Endodermal cell (in vitro differentiated cells): ENCODE measurements at regions not wholly inside any gene's neighbourhood (a gene's known extent, or its start where the extent isn't known, plus 50 kb on each side); places are given as distances from the start of the nearest gene placed in this dataset.

ENCODE experiments used
- DNase-seq: peaks from one replicate; pipeline ENCODE4 v3.0.0-alpha.2; 2017
- H3K27ac ChIP-seq: 2 replicates; pipeline ENCODE4 v1.5.1; 2013; ENCODE audit warnings: mild to moderate bottlenecking, low read depth, low read length, moderate library complexity
- H3K27me3 ChIP-seq: 2 replicates; pipeline ENCODE4 v1.6.1; 2013; ENCODE audit warnings: mild to moderate bottlenecking, low read length, moderate library complexity; ENCODE audit not compliant: insufficient read depth, control insufficient read depth, poor library complexity, severe bottlenecking
- H3K36me3 ChIP-seq: 2 replicates; pipeline ENCODE4 v1.7.0; 2013; ENCODE audit warnings: mild to moderate bottlenecking, low read length, moderate library complexity; ENCODE audit not compliant: control insufficient read depth, insufficient read depth
- H3K4me1 ChIP-seq: one replicate; pipeline ENCODE4 v1.7.0; 2013; ENCODE audit warnings: low read length; ENCODE audit not compliant: control insufficient read depth, insufficient read depth
- H3K4me3 ChIP-seq: 2 replicates; pipeline ENCODE4 v1.5.1; 2013; ENCODE audit warnings: mild to moderate bottlenecking, low read length, moderate library complexity
- H3K9ac ChIP-seq: 2 replicates; pipeline ENCODE4 v1.6.1; 2013; ENCODE audit warnings: mild to moderate bottlenecking, low read length, moderate library complexity; ENCODE audit not compliant: poor library complexity, severe bottlenecking; ENCODE audit errors: extremely low read depth
- H3K9me3 ChIP-seq: 2 replicates; pipeline ENCODE4 v1.6.1; 2013; ENCODE audit warnings: mild to moderate bottlenecking, low read length, moderate library complexity; ENCODE audit not compliant: control insufficient read depth
- H3K27ac Mint-ChIP-seq: 2 replicates; pipeline ENCODE4 v1.8.0; 2020; ENCODE audit warnings: mixed read lengths
- H3K27me3 Mint-ChIP-seq: 2 replicates; pipeline ENCODE4 v1.8.0; 2021; ENCODE audit warnings: mild to moderate bottlenecking, mixed read lengths; ENCODE audit not compliant: insufficient read depth
- H3K36me3 Mint-ChIP-seq: 2 replicates; pipeline ENCODE4 v1.8.0; 2020; ENCODE audit warnings: low read depth, mixed read lengths
- H3K4me1 Mint-ChIP-seq: 2 replicates; pipeline ENCODE4 v1.8.0; 2020; ENCODE audit warnings: mixed read lengths
- H3K4me3 Mint-ChIP-seq: 2 replicates; pipeline ENCODE4 v1.8.0; 2020; ENCODE audit warnings: mild to moderate bottlenecking, moderate library complexity, mixed read lengths
- H3K9me3 Mint-ChIP-seq: 2 replicates; pipeline ENCODE4 v1.8.0; 2020; ENCODE audit warnings: mild to moderate bottlenecking, mixed read lengths
- CTCF ChIP-seq: fragments of 200-600 bp; sonication (generic); conservative IDR thresholded peaks from 2 replicates; pipeline ENCODE4 v1.5.0; 2021; ENCODE audit warnings: antibody characterized with exemption, mild to moderate bottlenecking
- WGBS, 2 experiments: methylation state at CpG; one replicate each; pipeline versions ENCODE4 v1.1.5 to v1.1.7; 2013; ENCODE audit warnings: missing lambda C conversion rate in 2 of 2, mixed read lengths in 1 of 2; ENCODE audit not compliant: insufficient coverage in 1 of 2, insufficient read length in 1 of 2; 5-methylcytosine and 5-hydroxymethylcytosine counted together

GRCh38 chr2:221144909-221145308 lies 427.2 kb downstream of the EPHA4 start:
- 86 to 100% methylated on average over 1 of the region's 1 CpG for WGBS, 2 experiments
- H3K27me3 ChIP-seq = no peaks in the 10 kb centered on the region
- H3K27ac ChIP-seq = no peak overlapping the region
- no peaks in the 10 kb centered on the region for H3K9me3 Mint-ChIP-seq
- DNase-seq = no peak
- no peaks in the 10 kb centered on the region for H3K27me3 Mint-ChIP-seq
- TF ChIP-seq CTCF = no peak
- H3K9me3 ChIP-seq = no peaks in the 10 kb centered on the region
- H3K4me1 Mint-ChIP-seq = no peaks in the 10 kb centered on the region
- no peak overlapping the region for H3K27ac Mint-ChIP-seq
- H3K36me3 ChIP-seq = no peaks in the 10 kb centered on the region
- no peak overlapping the region for H3K4me3 Mint-ChIP-seq
- H3K4me3 ChIP-seq = no peak overlapping the region
- no peaks in the 10 kb centered on the region for H3K36me3 Mint-ChIP-seq
- H3K9ac ChIP-seq = no peak overlapping the region
- H3K4me1 ChIP-seq = no peaks in the 10 kb centered on the region

GRCh38 chr2:221145396-221145795 lies 426.7 kb downstream of the EPHA4 start:
- no peaks in the 10 kb centered on the region for H3K9me3 Mint-ChIP-seq

GRCh38 chr2:221153226-221153625 lies 418.9 kb downstream of the EPHA4 start:
- H3K36me3 ChIP-seq = no peaks in the 10 kb centered on the region
- no peaks in the 10 kb centered on the region for H3K4me1 ChIP-seq
- no peak for TF ChIP-seq CTCF
- Mint-ChIP-seq H3K4me1 (peaks cover 3% of the 10 kb centered on the region), H3K27ac (no peak overlapping the region), H3K27me3 (no peaks in the 10 kb centered on the region), H3K36me3 (no peaks in the 10 kb centered on the region), H3K9me3 (no peaks in the 10 kb centered on the region), H3K4me3 (no peak overlapping the region)
- H3K27ac ChIP-seq = no peak overlapping the region
- no peak overlapping the region for H3K4me3 ChIP-seq
- H3K9me3 ChIP-seq = no peaks in the 10 kb centered on the region
- no peak overlapping the region for H3K9ac ChIP-seq
- no peak for DNase-seq
- H3K27me3 ChIP-seq = no peaks in the 10 kb centered on the region
- 92 to 94% methylated on average over 3 of the region's 3 CpGs for WGBS, 2 experiments

More at GRCh38 chr2:221145396-221145795, 426.7 kb downstream of the EPHA4 start:
- Mint-ChIP-seq H3K36me3 (no peaks in the 10 kb centered on the region), H3K27ac (no peak overlapping the region), H3K4me1 (no peaks in the 10 kb centered on the region), H3K27me3 (no peaks in the 10 kb centered on the region), H3K4me3 (no peak overlapping the region)
- H3K27me3 ChIP-seq = no peaks in the 10 kb centered on the region
- no peaks in the 10 kb centered on the region for H3K4me1 ChIP-seq
- no peak overlapping the region for H3K4me3 ChIP-seq
- DNase-seq = no peak
- H3K36me3 ChIP-seq = no peaks in the 10 kb centered on the region
- no peak overlapping the region for H3K9ac ChIP-seq
- WGBS, 2 experiments = 89% methylated on average over 1 of the region's 1 CpG
- H3K9me3 ChIP-seq = no peaks in the 10 kb centered on the region
- TF ChIP-seq CTCF = no peak
- H3K27ac ChIP-seq = no peak overlapping the region
